ENCODE measurements at regions not wholly inside any gene's neighbourhood (a gene's known extent, or its start where the extent isn't known, plus 50 kb on each side); places are given as distances from the start of the nearest gene placed in this dataset.
"Not testable (repeated sequence)": the region's sequence is repeated elsewhere in the genome, so short reads cannot be mapped to it uniquely, and the experiment has no call there.

GRCh38 chr5:168110870-168111832, 180.3 kb upstream of the WWC1 start:
- no peak for DNase-seq (ENCODE audit: low read depth, low spot score)
- H3K27ac ChIP-seq = no peak overlapping the region

- DNase-seq (ENCODE audit: low read depth, low spot score) = no peak
Observed at GRCh38 chr5:168114444-168115017, 176.9 kb upstream of the WWC1 start.

GRCh38 chr5:168117469-168117868, 174.0 kb upstream of the WWC1 start:
- DNase-seq (ENCODE audit: low read depth, low spot score) = no peak
- no peak overlapping the region for H3K27ac ChIP-seq

More at GRCh38 chr5:168114444-168115017, 176.9 kb upstream of the WWC1 start:
- no peak overlapping the region for H3K27ac ChIP-seq

- H3K27ac ChIP-seq = no peak overlapping the region
- DNase-seq (ENCODE audit: low read depth, low spot score) = no peak
Observed at GRCh38 chr5:168118042-168118668, 173.3 kb upstream of the WWC1 start.

- no peak for DNase-seq (ENCODE audit: low read depth, low spot score)
- H3K27ac ChIP-seq = no peak overlapping the region
Observed at GRCh38 chr5:168120401-168121137, 170.9 kb upstream of the WWC1 start.

GRCh38 chr5:168121138-168121494, 170.3 kb upstream of the WWC1 start:
- no peak for DNase-seq (ENCODE audit: low read depth, low spot score)

GRCh38 chr5:168123631-168124528, 167.6 kb upstream of the WWC1 start:
- DNase-seq (ENCODE audit: low read depth, low spot score) = no peak
- H3K27ac ChIP-seq = no peak overlapping the region

More at GRCh38 chr5:168121138-168121494, 170.3 kb upstream of the WWC1 start:
- H3K27ac ChIP-seq = no peak overlapping the region

- DNase-seq (ENCODE audit: low read depth, low spot score) = no peak
- H3K27ac ChIP-seq = no peak overlapping the region
Observed at GRCh38 chr5:168125445-168126199, 165.8 kb upstream of the WWC1 start.

GRCh38 chr5:168126606-168127005, 164.8 kb upstream of the WWC1 start:
- no peak overlapping the region for H3K27ac ChIP-seq
- DNase-seq (ENCODE audit: low read depth, low spot score) = no peak

GRCh38 chr5:168128111-168128510, 163.3 kb upstream of the WWC1 start:
- DNase-seq (ENCODE audit: low read depth, low spot score) = no peak
- no peak overlapping the region for H3K27ac ChIP-seq

GRCh38 chr5:168128557-168128956, 162.9 kb upstream of the WWC1 start:
- no peak for DNase-seq (ENCODE audit: low read depth, low spot score)
- H3K27ac ChIP-seq = no peak overlapping the region

- no peak for DNase-seq (ENCODE audit: low read depth, low spot score)
- no peak overlapping the region for H3K27ac ChIP-seq
Observed at GRCh38 chr5:168131519-168131918, 159.9 kb upstream of the WWC1 start.

- no peak for DNase-seq (ENCODE audit: low read depth, low spot score)
- no peak overlapping the region for H3K27ac ChIP-seq
Observed at GRCh38 chr5:168132241-168132641, 159.2 kb upstream of the WWC1 start.

GRCh38 chr5:168135897-168136296, 155.5 kb upstream of the WWC1 start:
- H3K27ac ChIP-seq = no peak overlapping the region
- no peak for DNase-seq (ENCODE audit: low read depth, low spot score)

GRCh38 chr5:168136340-168136739, 155.1 kb upstream of the WWC1 start:
- no peak overlapping the region for H3K27ac ChIP-seq
- DNase-seq (ENCODE audit: low read depth, low spot score) = no peak

- no peak for DNase-seq (ENCODE audit: low read depth, low spot score)
- H3K27ac ChIP-seq = no peak overlapping the region
Observed at GRCh38 chr5:168137265-168137664, 154.2 kb upstream of the WWC1 start.

- no peak overlapping the region for H3K27ac ChIP-seq
- DNase-seq (ENCODE audit: low read depth, low spot score) = no peak
Observed at GRCh38 chr5:168140241-168140640, 151.2 kb upstream of the WWC1 start.

- no peak for DNase-seq (ENCODE audit: low read depth, low spot score)
Observed at GRCh38 chr5:168142402-168142801, 149.0 kb upstream of the WWC1 start.

GRCh38 chr5:168143521-168143920, 147.9 kb upstream of the WWC1 start:
- not testable (repeated sequence) for DNase-seq (ENCODE audit: low read depth, low spot score); H3K27ac ChIP-seq

More at GRCh38 chr5:168142402-168142801, 149.0 kb upstream of the WWC1 start:
- H3K27ac ChIP-seq = no peak overlapping the region
